ENCODE measurements at regions not wholly inside any gene's neighbourhood (a gene's known extent, or its start where the extent isn't known, plus 50 kb on each side); places are given as distances from the start of the nearest gene placed in this dataset.

- no peak for FAIRE-seq
- no peak for DNase-seq (ENCODE audit: low spot score in 2 of 2)
Observed at GRCh38 chr16:25478476-25478875, 213.3 kb upstream of the HS3ST4 start.

GRCh38 chr16:25464058-25464457, 206.4 kb upstream of the ZKSCAN2 start:
- no peak for FAIRE-seq
- DNase-seq (ENCODE audit: low spot score in 2 of 2) = no peak

- no peak for FAIRE-seq
- no peak for DNase-seq (ENCODE audit: low spot score in 2 of 2)
Observed at GRCh38 chr16:25449802-25450201, 192.2 kb upstream of the ZKSCAN2 start.

- no peak for DNase-seq (ENCODE audit: low spot score in 2 of 2)
Observed at GRCh38 chr16:25443994-25444393, 186.3 kb upstream of the ZKSCAN2 start.

GRCh38 chr16:25434064-25434463, 176.4 kb upstream of the ZKSCAN2 start:
- DNase-seq (ENCODE audit: low spot score in 2 of 2) (no peak), FAIRE-seq (no peak)

More at GRCh38 chr16:25443994-25444393, 186.3 kb upstream of the ZKSCAN2 start:
- no peak for FAIRE-seq

GRCh38 chr16:25433388-25433787, 175.7 kb upstream of the ZKSCAN2 start:
- no peak for DNase-seq (ENCODE audit: low spot score in 2 of 2)
- FAIRE-seq = no peak

GRCh38 chr16:25431472-25431871, 173.8 kb upstream of the ZKSCAN2 start:
- FAIRE-seq (no peak), DNase-seq (ENCODE audit: low spot score in 2 of 2) (no peak)

GRCh38 chr16:25426829-25427228, 169.2 kb upstream of the ZKSCAN2 start:
- FAIRE-seq = no peak

GRCh38 chr16:25419681-25420080, 162.0 kb upstream of the ZKSCAN2 start:
- DNase-seq (ENCODE audit: low spot score in 2 of 2) = no peak

More at GRCh38 chr16:25426829-25427228, 169.2 kb upstream of the ZKSCAN2 start:
- DNase-seq (ENCODE audit: low spot score in 2 of 2) = no peak

GRCh38 chr16:25419153-25419552, 161.5 kb upstream of the ZKSCAN2 start:
- DNase-seq (ENCODE audit: low spot score in 2 of 2) = no peak
- FAIRE-seq = no peak

More at GRCh38 chr16:25419681-25420080, 162.0 kb upstream of the ZKSCAN2 start:
- FAIRE-seq = no peak

GRCh38 chr16:25416002-25416401, 158.4 kb upstream of the ZKSCAN2 start:
- FAIRE-seq (no peak), DNase-seq (ENCODE audit: low spot score in 2 of 2) (no peak)

GRCh38 chr16:25413975-25414374, 156.3 kb upstream of the ZKSCAN2 start:
- FAIRE-seq (no peak), DNase-seq (ENCODE audit: low spot score in 2 of 2) (no peak)

GRCh38 chr16:25413133-25413532, 155.5 kb upstream of the ZKSCAN2 start:
- DNase-seq (ENCODE audit: low spot score in 2 of 2) (no peak), FAIRE-seq (no peak)

GRCh38 chr16:25411396-25412081, 153.9 kb upstream of the ZKSCAN2 start:
- no peak for FAIRE-seq
- DNase-seq (ENCODE audit: low spot score in 2 of 2) = no peak

GRCh38 chr16:25403852-25404251, 146.2 kb upstream of the ZKSCAN2 start:
- DNase-seq (ENCODE audit: low spot score in 2 of 2) (no peak), FAIRE-seq (no peak)

GRCh38 chr16:25395528-25395927, 137.9 kb upstream of the ZKSCAN2 start:
- no peak for FAIRE-seq
- DNase-seq (ENCODE audit: low spot score in 2 of 2) = no peak

- DNase-seq (ENCODE audit: low spot score in 2 of 2) = no peak
- no peak for FAIRE-seq
Observed at GRCh38 chr16:25390761-25391160, 133.1 kb upstream of the ZKSCAN2 start.

- FAIRE-seq (no peak), DNase-seq (ENCODE audit: low spot score in 2 of 2) (no peak)
Observed at GRCh38 chr16:25374556-25374955, 116.9 kb upstream of the ZKSCAN2 start.

- FAIRE-seq (no peak), DNase-seq (ENCODE audit: low spot score in 2 of 2) (no peak)
Observed at GRCh38 chr16:25372716-25373115, 115.1 kb upstream of the ZKSCAN2 start.

GRCh38 chr16:25371342-25371741, 113.7 kb upstream of the ZKSCAN2 start:
- DNase-seq (ENCODE audit: low spot score in 2 of 2) = no peak
- FAIRE-seq = no peak

- FAIRE-seq (no peak), DNase-seq (ENCODE audit: low spot score in 2 of 2) (no peak)
Observed at GRCh38 chr16:25370541-25370940, 112.9 kb upstream of the ZKSCAN2 start.

GRCh38 chr16:25367773-25368524, 110.3 kb upstream of the ZKSCAN2 start:
- no peak for DNase-seq (ENCODE audit: low spot score in 2 of 2)
- FAIRE-seq = no peak

Data from frontal cortex (tissue), 3 donors.